Kidney (tissue), 13 donors: ENCODE measurements at regions not wholly inside any gene's neighbourhood (a gene's known extent, or its start where the extent isn't known, plus 50 kb on each side); places are given as distances from the start of the nearest gene placed in this dataset.
A peak's percentile ranks its signal among the peaks of the same experiment; 100 is the strongest.

ENCODE experiments used
- DNase-seq, 5 donors: peaks; one replicate each; pipeline ENCODE4 v3.0.0-alpha.2; 2013 to 2020
- FAIRE-seq: peaks from 2 replicates; lab custom pipeline; 2012; peaks lifted over from hg19 to GRCh38; lab: Jason Lieb, UNC
- H3K27ac ChIP-seq, 2 donors: one replicate each; pipeline ENCODE4 v1.7.0; 2013; ENCODE audit warnings: low read depth in 2 of 2, low read length in 2 of 2, inconsistent platforms in 1 of 2
- H3K27me3 ChIP-seq: one replicate; pipeline ENCODE4 v1.7.1; 2013; ENCODE audit warnings: low read length, inconsistent platforms; ENCODE audit not compliant: control insufficient read depth, insufficient read depth
- H3K36me3 ChIP-seq, 3 donors: one replicate each; pipeline versions ENCODE4 v1.7.0 to v1.7.1; 2013; ENCODE audit warnings: low read length in 3 of 3, control low read depth in 1 of 3, inconsistent platforms in 1 of 3; ENCODE audit not compliant: insufficient read depth in 3 of 3, control insufficient read depth in 2 of 3
- H3K4me1 ChIP-seq, 3 donors: one replicate each; pipeline versions ENCODE4 v1.7.0 to v1.7.1; 2013; ENCODE audit warnings: low read length in 3 of 3, inconsistent platforms in 1 of 3, low read depth in 1 of 3; ENCODE audit not compliant: control insufficient read depth in 2 of 3, insufficient read depth in 2 of 3
- H3K4me3 ChIP-seq, 3 donors: one replicate each; pipeline versions ENCODE4 v1.7.0 to v1.8.1; 2013; ENCODE audit warnings: low read length in 3 of 3, control low read depth in 1 of 3, inconsistent platforms in 1 of 3
- H3K9ac ChIP-seq, 3 donors: one replicate each; pipeline versions ENCODE4 v1.7.0 to v1.7.1; 2013; ENCODE audit warnings: low read length in 3 of 3, control low read depth in 1 of 3, inconsistent platforms in 1 of 3
- H3K9me3 ChIP-seq, 3 donors: one replicate each; pipeline versions ENCODE4 v1.7.0 to v1.7.1; 2013; ENCODE audit warnings: low read length in 3 of 3, control low read depth in 1 of 3, inconsistent platforms in 1 of 3; ENCODE audit not compliant: control insufficient read depth in 2 of 3, insufficient read depth in 1 of 3
- intact Hi-C: fragments of 100-400 bp; cut with DNase I; formaldehyde crosslinking; loops from one replicate; pipeline ENCODE4 v1.11.1; 2022
- TF ChIP-seq, protein P1 (sequence below): IDR thresholded peaks from 3 replicates; pipeline ENCODE4 v1.5.1; 2012; ENCODE audit warnings: mild to moderate bottlenecking, moderate library complexity, borderline replicate concordance; ENCODE audit not compliant: insufficient read depth; ENCODE audit errors: extremely low read depth
- donor health status: control.
- donor health status: control.
- donor health status: control.
- donor health status: control.
- donor health status: control.
- donor health status: DM: yes; HTN: yes; CAD: no.
- donor health status: Normal renal cell carcinoma (clear cell type).

DNA sequence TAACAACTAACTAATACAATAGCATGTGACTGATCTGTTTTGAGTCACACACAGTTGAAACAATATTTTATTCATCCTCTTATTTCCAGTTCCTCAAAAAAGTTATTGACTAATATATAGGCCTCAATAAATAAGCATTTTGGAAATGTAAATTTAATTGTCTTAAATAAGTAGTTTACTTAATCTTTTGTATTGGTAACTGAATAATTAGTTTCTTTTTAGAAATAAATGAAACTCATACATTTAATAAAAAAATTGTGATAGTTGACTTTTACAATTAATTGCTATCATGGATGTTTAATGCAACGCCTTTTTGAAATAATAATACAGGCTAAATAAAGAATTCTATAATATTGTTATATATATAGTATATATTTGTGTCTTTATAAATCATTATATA, 500.8 kb upstream of the PCDH20 start:
- H3K4me1 ChIP-seq, result no peaks in the 10 kb centered on the region
- no peak overlapping the region for H3K9ac ChIP-seq
- TF ChIP-seq, protein P1, sequence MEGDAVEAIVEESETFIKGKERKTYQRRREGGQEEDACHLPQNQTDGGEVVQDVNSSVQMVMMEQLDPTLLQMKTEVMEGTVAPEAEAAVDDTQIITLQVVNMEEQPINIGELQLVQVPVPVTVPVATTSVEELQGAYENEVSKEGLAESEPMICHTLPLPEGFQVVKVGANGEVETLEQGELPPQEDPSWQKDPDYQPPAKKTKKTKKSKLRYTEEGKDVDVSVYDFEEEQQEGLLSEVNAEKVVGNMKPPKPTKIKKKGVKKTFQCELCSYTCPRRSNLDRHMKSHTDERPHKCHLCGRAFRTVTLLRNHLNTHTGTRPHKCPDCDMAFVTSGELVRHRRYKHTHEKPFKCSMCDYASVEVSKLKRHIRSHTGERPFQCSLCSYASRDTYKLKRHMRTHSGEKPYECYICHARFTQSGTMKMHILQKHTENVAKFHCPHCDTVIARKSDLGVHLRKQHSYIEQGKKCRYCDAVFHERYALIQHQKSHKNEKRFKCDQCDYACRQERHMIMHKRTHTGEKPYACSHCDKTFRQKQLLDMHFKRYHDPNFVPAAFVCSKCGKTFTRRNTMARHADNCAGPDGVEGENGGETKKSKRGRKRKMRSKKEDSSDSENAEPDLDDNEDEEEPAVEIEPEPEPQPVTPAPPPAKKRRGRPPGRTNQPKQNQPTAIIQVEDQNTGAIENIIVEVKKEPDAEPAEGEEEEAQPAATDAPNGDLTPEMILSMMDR, result no peak
- H3K36me3 ChIP-seq, result no peaks in the 10 kb centered on the region
- H3K27me3 ChIP-seq, result no peaks in the 10 kb centered on the region
- no peaks in the 10 kb centered on the region for H3K9me3 ChIP-seq
- H3K4me3 ChIP-seq, result no peak overlapping the region
- H3K27ac ChIP-seq, result no peak overlapping the region
- no peak for DNase-seq
- no peak for FAIRE-seq
- intact Hi-C loops, result no loop called here

DNA sequence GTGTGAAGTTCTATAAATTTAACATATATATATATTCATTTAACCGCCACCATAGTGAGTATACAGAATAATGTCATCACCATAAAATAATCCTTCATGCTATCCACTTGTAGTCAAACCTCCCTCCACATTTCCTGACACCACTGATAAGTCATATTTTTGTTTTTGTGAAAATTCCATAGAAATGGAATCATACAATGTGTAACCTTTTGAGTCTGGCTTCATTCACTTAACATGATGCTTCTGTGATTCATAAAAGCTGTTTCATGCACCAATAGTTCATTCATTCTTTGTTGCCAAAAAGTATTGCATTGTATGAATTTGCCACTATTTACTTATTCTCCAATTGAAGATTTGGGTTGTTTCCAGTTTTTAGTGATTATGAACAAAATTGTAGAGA, 497.5 kb upstream of the PCDH20 start:
- Histone ChIP-seq H3K9me3 (no peaks in the 10 kb centered on the region), H3K27ac (no peak overlapping the region), H3K27me3 (no peaks in the 10 kb centered on the region), H3K4me3 (no peak overlapping the region), H3K4me1 (no peaks in the 10 kb centered on the region), H3K36me3 (no peaks in the 10 kb centered on the region), H3K9ac (no peak overlapping the region)
- FAIRE-seq (no peak), DNase-seq (no peak)
- TF ChIP-seq, protein P1, result no peak
- intact Hi-C loops, result no loop called here

DNA sequence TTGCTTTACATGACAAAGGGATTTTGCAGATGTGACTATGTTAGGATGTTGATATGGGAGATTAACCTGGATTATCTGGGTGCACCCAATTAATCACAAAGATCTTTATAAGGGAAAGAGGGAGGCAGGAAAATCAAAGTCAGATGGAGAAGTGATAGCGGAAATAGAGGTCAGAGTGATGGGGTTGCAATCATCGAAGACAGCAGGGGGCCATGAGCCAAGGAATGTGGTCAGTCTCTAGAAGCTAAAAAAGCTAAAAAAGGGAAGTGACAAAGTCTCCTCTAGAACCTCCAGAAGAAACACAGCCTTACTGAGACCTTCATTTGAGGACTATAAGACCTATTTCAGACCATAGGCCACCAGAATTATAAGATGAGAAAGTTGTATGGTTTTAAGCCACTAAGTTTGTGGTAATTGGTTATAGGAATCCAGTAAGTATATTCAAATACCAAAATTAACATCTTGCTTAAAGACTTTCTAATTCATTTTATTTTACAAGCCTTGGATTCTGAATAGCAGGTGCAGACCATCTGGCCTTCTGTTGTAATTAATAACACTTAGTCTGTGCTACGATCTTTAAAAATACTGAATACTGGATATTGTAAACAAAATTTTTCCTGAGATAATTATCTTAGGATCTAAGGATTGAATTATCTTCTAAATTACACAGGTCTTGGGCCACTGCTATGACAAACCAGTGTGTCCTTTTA, 493.4 kb upstream of the PCDH20 start:
- Histone ChIP-seq H3K9me3 (no peaks in the 10 kb centered on the region), H3K27ac (no peak overlapping the region), H3K4me1 (no peaks in the 10 kb centered on the region), H3K36me3 (no peaks in the 10 kb centered on the region), H3K27me3 (no peaks in the 10 kb centered on the region), H3K4me3 (no peak overlapping the region), H3K9ac (no peak overlapping the region)
- DNase-seq, result no peak
- TF ChIP-seq, protein P1, result no peak
- intact Hi-C loops, result no loop called here
- FAIRE-seq, result no peak

GRCh38 chr13:61905054-61905453, 489.4 kb upstream of the PCDH20 start:
- TF ChIP-seq, protein P1, result no peak
- Histone ChIP-seq H3K4me3 (no peak overlapping the region), H3K4me1 (no peaks in the 10 kb centered on the region), H3K9ac (no peak overlapping the region), H3K27ac (no peak overlapping the region), H3K9me3 (no peaks in the 10 kb centered on the region), H3K27me3 (no peaks in the 10 kb centered on the region), H3K36me3 (no peaks in the 10 kb centered on the region)
- FAIRE-seq (peak; percentile 42), DNase-seq (no peak)
- intact Hi-C loops, result no loop called here
